Tibial artery (tissue), 4 donors: ENCODE measurements at regions not wholly inside any gene's neighbourhood (a gene's known extent, or its start where the extent isn't known, plus 50 kb on each side); places are given as distances from the start of the nearest gene placed in this dataset.

ENCODE experiments used
- DNase-seq, 2 donors: peaks; one replicate each; pipeline ENCODE4 v3.0.0-alpha.2; 2019
- H3K27ac ChIP-seq, 2 donors: fragments of 200-600 bp; sonication (generic) in 1 of 2; 1 replicate in 1 of 2; 2 replicates in 1 of 2; pipeline ENCODE4 v1.5.1; 2018 to 2019; ENCODE audit warnings: mild to moderate bottlenecking in 1 of 2
- H3K27me3 ChIP-seq, 2 donors: fragments of 200-600 bp; sonication (generic) in 1 of 2; one replicate each; pipeline versions ENCODE4 v1.5.1 to v1.6.0; 2016 to 2019
- H3K36me3 ChIP-seq, 3 donors: fragments of 200-600 bp; sonication (generic) in 2 of 3; one replicate each; pipeline ENCODE4 v1.5.1; 2016 to 2019; ENCODE audit warnings: mild to moderate bottlenecking in 2 of 3
- H3K4me1 ChIP-seq, 4 donors: fragments of 200-600 bp; sonication (generic) in 2 of 4; 1 replicate in 3 of 4; 2 replicates in 1 of 4; pipeline ENCODE4 v1.5.1; 2016 to 2019
- H3K4me3 ChIP-seq, 2 donors: fragments of 200-600 bp; sonication (generic) in 1 of 2; 1 replicate in 1 of 2; 2 replicates in 1 of 2; pipeline ENCODE4 v1.5.1; 2018 to 2019; ENCODE audit warnings: mild to moderate bottlenecking in 2 of 2
- H3K9me3 ChIP-seq, 3 donors: fragments of 200-600 bp; sonication (generic) in 1 of 3; one replicate each; pipeline ENCODE4 v1.5.1; 2016 to 2019
- intact Hi-C: fragments of 100-400 bp; cut with DNase I; formaldehyde crosslinking; loops from one replicate; pipeline ENCODE4 v1.15.0; 2023; ENCODE audit warnings: low total_unique reads
- TF ChIP-seq, protein P1 (sequence below), 2 experiments: fragments of 200-600 bp in 1 of 2; fragments of 450-650 bp in 1 of 2; IDR thresholded peaks; one replicate each; pipeline ENCODE4 v1.5.1; 2017 to 2019; ENCODE audit warnings: antibody characterized with exemption in 2 of 2, mild to moderate bottlenecking in 1 of 2, moderate library complexity in 1 of 2

DNA sequence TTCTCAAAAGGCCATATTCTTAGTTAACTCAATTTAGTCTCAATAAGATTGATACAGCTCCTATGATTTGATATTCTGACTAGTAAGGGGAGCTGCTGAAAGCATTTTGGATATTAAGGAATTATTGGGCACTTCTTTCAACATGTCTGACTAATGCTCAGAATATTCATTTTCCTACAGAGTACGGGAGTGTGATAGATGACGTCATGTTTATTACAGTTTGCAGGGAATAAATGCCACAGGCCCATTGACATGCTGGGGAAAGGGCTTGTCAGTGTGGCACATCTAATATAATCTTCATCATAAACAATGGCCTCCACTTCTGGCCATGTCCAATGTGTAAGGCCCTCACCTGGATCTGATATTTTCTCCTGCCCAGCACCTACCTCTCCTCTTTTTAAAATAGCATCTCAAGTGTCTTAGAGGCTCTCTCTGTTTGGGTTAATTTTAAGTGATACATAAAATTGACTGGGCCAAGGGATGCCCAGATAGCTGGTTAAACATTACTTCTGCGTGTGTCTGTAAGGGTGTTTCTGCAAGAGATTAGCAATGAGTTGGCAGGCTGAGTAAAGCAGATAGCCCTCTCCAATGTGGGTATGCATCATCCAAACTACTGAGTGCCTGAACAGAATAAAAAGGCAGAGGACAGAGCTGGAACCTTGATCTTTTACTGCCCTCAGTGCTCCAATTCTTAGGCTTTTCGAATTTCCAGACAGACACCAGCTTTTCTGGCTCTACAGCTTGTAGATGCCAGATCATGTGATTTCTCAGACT is 99.3 kb downstream of the SLC24A2 start:
- no peak overlapping the region for H3K27ac ChIP-seq
- no peaks in the 10 kb centered on the region for H3K4me1 ChIP-seq
- no peaks in the 10 kb centered on the region for H3K27me3 ChIP-seq
- H3K36me3 ChIP-seq: no peaks in the 10 kb centered on the region
- TF ChIP-seq, protein P1, sequence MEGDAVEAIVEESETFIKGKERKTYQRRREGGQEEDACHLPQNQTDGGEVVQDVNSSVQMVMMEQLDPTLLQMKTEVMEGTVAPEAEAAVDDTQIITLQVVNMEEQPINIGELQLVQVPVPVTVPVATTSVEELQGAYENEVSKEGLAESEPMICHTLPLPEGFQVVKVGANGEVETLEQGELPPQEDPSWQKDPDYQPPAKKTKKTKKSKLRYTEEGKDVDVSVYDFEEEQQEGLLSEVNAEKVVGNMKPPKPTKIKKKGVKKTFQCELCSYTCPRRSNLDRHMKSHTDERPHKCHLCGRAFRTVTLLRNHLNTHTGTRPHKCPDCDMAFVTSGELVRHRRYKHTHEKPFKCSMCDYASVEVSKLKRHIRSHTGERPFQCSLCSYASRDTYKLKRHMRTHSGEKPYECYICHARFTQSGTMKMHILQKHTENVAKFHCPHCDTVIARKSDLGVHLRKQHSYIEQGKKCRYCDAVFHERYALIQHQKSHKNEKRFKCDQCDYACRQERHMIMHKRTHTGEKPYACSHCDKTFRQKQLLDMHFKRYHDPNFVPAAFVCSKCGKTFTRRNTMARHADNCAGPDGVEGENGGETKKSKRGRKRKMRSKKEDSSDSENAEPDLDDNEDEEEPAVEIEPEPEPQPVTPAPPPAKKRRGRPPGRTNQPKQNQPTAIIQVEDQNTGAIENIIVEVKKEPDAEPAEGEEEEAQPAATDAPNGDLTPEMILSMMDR (IDR thresholded peaks at IDR 0.05): no peak
- DNase-seq: no peak
- intact Hi-C loops: loop anchor here (10.0 kb wide), 1 partner anchor 855 kb away; no protein-coding TSS in a partner anchor
- H3K9me3 ChIP-seq: no peaks in the 10 kb centered on the region
- no peak overlapping the region for H3K4me3 ChIP-seq

DNA sequence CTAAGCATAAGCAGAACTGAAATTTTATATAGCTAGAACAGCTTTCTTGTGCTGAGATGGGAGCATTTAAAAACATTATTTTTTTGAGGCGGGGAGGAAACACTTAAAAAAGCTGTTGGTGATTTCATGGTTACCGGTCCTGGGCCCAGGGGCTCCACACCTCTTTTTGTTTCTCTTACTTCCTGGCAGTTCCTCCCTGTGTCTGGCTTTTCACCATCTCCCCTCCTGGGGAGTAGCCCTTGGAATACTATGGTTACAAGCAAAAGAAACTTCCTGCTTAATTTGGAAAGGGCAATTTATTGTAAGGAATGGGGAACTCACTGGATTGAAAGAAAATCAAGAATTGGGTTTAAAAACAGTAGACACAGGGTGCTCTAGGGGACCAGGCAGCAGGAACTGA is 105.1 kb downstream of the SLC24A2 start:
- intact Hi-C loops: loop anchor here (10.0 kb wide), 1 partner anchor 861 kb away; no protein-coding TSS in a partner anchor
- no peaks in the 10 kb centered on the region for H3K4me1 ChIP-seq
- H3K27me3 ChIP-seq: no peaks in the 10 kb centered on the region
- no peak overlapping the region for H3K27ac ChIP-seq
- H3K4me3 ChIP-seq: no peak overlapping the region
- no peaks in the 10 kb centered on the region for H3K36me3 ChIP-seq
- TF ChIP-seq, protein P1 (IDR thresholded peaks at IDR 0.05): no peak
- no peak for DNase-seq
- H3K9me3 ChIP-seq: no peaks in the 10 kb centered on the region

DNA sequence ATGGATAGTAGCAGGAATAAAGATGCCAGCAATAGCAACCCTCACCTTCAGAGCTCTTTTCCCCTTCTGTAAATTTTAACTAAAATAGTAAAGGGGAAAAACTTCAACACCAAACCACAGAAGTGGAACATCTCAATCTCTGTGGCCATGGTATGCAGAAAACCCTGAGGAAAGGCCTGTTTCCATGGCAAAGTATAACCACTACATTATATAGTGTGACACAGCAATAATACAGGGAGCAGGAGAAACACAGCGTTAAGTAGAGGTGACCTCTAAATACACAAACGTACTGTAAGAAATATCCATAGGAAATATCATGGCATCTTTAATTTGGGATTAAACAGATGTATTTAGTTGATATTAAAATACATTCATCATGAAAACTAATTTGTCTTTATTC is 106.4 kb downstream of the SLC24A2 start:
- Histone ChIP-seq H3K27me3 (no peaks in the 10 kb centered on the region), H3K9me3 (no peaks in the 10 kb centered on the region), H3K27ac (no peak overlapping the region), H3K4me1 (no peaks in the 10 kb centered on the region), H3K36me3 (no peaks in the 10 kb centered on the region), H3K4me3 (no peak overlapping the region)
- DNase-seq: no peak
- TF ChIP-seq, protein P1 (IDR thresholded peaks at IDR 0.05): no peak
- intact Hi-C loops: loop anchor here (10.0 kb wide), 1 partner anchor 862 kb away; no protein-coding TSS in a partner anchor

- no peak overlapping the region for H3K4me3 ChIP-seq
- no peaks in the 10 kb centered on the region for H3K9me3 ChIP-seq
- H3K27me3 ChIP-seq: no peaks in the 10 kb centered on the region
- intact Hi-C loops: loop anchor here (10.0 kb wide), 1 partner anchor 863 kb away; no protein-coding TSS in a partner anchor
- no peak overlapping the region for H3K27ac ChIP-seq
- TF ChIP-seq, protein P1 (IDR thresholded peaks at IDR 0.05): no peak
- no peak for DNase-seq
- H3K36me3 ChIP-seq: no peaks in the 10 kb centered on the region
- no peaks in the 10 kb centered on the region for H3K4me1 ChIP-seq
These were observed 107.0 kb downstream of the SLC24A2 start for GRCh38 chr9:19681846-19682245.

- DNase-seq: no peak
- Histone ChIP-seq H3K36me3 (no peaks in the 10 kb centered on the region), H3K4me3 (no peak overlapping the region), H3K27ac (no peak overlapping the region), H3K9me3 (no peaks in the 10 kb centered on the region), H3K27me3 (no peaks in the 10 kb centered on the region), H3K4me1 (no peaks in the 10 kb centered on the region)
- TF ChIP-seq, protein P1 (IDR thresholded peaks at IDR 0.05): no peak
- intact Hi-C loops: no loop called here
These were observed 110.9 kb downstream of the SLC24A2 start for GRCh38 chr9:19677924-19678323.
